ENCODE measurements at regions not wholly inside any gene's neighbourhood (a gene's known extent, or its start where the extent isn't known, plus 50 kb on each side); places are given as distances from the start of the nearest gene placed in this dataset.
"Not testable (repeated sequence)": the region's sequence is repeated elsewhere in the genome, so short reads cannot be mapped to it uniquely, and the experiment has no call there.

DNA sequence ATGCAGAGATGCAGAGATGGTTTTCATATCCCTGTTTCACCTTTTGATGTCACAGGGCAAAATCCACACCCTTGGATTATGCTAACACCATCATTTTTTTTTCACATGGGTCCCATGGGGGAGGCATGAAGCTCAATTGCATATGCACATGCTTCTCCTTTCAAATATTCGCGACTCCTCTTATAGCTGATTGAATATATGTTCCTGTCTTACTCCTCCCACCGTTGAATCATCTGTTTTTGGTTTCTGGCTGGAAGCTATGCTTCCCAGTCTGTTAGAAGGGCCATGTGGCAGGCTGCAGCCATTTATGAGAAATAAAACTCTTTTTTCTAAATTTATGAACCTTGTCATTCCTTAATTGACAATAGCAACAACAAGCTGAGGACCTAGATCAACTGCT, 877.9 kb upstream of the CDH18 start:
- TF ChIP-seq, protein P1, sequence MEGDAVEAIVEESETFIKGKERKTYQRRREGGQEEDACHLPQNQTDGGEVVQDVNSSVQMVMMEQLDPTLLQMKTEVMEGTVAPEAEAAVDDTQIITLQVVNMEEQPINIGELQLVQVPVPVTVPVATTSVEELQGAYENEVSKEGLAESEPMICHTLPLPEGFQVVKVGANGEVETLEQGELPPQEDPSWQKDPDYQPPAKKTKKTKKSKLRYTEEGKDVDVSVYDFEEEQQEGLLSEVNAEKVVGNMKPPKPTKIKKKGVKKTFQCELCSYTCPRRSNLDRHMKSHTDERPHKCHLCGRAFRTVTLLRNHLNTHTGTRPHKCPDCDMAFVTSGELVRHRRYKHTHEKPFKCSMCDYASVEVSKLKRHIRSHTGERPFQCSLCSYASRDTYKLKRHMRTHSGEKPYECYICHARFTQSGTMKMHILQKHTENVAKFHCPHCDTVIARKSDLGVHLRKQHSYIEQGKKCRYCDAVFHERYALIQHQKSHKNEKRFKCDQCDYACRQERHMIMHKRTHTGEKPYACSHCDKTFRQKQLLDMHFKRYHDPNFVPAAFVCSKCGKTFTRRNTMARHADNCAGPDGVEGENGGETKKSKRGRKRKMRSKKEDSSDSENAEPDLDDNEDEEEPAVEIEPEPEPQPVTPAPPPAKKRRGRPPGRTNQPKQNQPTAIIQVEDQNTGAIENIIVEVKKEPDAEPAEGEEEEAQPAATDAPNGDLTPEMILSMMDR (IDR thresholded peaks at IDR 0.05; ENCODE audit: insufficient read depth, low read length): not testable (repeated sequence)
- TF ChIP-seq GABPA (IDR thresholded peaks at IDR 0.05; ENCODE audit: low read depth); REST (IDR thresholded peaks at IDR 0.05; ENCODE audit: insufficient replicate concordance, low read depth); POLR2AphosphoS5 (IDR thresholded peaks at IDR 0.05; ENCODE audit: low read depth); SPI1 (IDR thresholded peaks at IDR 0.05; ENCODE audit: borderline replicate concordance, low read depth): not testable (repeated sequence)
